Daoy (cell line): ENCODE measurements at regions not wholly inside any gene's neighbourhood (a gene's known extent, or its start where the extent isn't known, plus 50 kb on each side); places are given as distances from the start of the nearest gene placed in this dataset.
"Not testable (repeated sequence)": the region's sequence is repeated elsewhere in the genome, so short reads cannot be mapped to it uniquely, and the experiment has no call there.

Source experiments
- DNase-seq: peaks from one replicate; pipeline ENCODE4 v3.0.0-alpha.2; 2015; ENCODE audit warnings: low read depth

DNA sequence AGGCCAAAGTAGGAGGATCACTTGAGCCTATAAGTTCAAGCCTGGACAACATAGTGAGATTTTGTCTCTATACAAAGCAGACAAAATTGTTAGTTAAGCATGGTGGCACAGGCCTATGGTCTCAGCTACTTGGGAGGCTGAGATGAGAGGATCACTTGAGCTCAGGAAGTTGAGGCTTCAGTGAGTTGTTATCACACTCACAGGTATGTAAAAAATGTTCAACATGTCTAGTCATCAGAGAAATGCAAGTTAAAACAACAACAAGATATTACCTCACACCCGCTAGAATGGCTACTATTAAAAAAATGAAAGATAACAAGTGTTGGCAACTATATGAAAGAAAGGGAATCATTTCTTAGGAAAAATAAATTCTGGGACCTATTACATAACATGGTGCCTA lies 341.5 kb upstream of the ST8SIA4 start:
- no peak for DNase-seq

DNA sequence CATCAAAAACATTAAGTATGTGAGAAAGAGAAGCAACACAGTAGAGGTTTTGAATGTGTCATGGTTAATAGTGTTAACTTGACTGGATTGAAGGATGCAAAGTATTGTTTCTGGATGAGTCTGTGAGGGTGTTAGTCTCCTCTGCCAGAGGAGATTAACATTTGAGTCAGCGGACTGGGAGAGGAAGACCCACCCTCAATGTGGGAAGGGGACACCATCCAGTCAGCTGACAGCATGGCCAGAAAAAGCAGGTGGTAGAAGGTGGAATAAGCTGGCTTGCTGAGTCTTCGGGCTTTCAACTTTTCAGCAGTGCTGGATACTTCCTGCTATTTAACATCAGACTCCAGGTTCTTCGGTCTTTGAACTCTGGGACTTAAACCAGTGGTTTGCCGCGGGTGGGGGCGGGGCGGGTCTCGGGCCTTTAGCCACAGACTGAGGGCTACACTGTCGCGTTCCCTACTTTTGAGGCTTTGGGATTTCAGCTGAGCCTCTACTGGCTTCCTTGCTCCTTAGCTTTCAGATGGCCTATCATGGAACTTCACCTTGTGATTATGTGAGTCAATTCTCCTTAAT lies 309.9 kb upstream of the ST8SIA4 start:
- no peak for DNase-seq

DNA sequence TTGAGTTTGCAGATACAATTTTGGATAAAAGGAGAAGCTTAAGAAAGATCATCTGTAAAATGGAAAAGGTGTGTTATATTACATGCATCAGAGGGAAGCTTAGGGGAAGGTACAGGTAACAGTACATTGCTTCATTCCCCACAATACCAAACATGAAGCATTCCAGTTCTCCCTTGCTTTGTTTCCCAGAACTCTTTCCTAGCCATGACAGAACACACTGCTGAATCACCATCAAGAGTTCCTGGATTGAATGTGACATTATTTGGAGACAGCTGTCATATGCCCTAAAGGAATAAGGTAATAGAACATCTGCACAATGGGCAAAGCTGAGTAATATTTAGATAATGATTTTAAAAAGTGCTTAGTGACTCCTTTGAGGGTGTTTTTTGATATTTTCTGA lies 303.5 kb upstream of the ST8SIA4 start:
- no peak for DNase-seq

DNA sequence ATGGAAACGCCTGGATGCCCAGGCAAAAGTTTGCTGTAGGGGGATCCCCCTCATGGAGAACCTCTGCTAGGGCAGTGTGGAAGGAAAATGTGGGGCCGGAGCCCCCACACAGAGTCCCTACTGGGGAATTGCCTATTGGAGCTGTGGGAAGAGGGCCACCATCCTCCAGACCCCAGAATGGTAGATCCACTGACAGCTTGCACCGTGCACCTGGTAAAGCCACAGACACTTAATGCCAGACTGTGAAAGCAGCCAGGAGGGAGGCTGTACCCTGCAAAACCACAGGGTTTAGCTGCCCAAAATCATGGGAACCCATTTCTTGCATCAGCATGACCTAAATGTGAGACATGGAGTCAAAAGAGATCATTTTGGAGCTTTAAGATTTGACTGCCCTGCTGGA lies 302.0 kb upstream of the ST8SIA4 start:
- not testable (repeated sequence) for DNase-seq

DNA sequence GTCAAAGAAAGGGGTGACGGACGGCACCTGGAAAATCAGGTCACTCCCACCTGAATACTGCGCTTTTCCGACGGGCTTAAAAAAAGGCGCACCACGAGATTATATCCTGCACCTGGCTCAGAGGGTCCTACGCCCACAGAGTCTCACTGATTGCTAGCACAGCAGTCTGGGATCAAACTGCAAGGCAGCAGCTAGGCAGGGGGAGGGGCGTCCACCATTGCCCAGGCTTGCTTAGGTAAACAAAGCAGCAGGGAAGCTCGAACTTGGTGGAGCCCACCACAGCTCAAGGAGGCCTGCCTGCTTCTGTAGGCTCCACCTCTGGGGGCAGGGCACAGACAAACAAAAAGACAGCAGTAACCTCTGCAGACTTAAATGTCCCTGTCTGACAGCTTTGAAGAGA lies 277.3 kb upstream of the ST8SIA4 start:
- DNase-seq, result not testable (repeated sequence)

DNA sequence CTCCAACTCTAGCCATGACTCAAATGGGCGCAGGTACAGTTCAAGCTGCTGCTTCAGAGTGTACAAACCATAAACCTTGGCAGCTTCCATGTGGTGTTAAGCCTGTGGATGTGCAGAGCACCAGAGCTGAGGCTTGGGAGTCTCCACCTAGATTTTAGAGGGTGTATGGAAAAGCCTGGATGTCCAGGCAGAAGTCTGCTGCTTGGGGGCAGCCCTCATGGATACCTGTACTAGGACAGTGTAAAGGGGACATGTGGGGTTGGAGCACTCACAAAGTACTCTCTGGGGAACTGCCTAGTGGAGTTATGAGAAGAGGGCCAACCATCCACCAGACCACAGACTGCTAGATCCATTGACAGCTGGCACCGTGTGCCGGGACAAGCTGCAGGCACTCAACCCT lies 273.5 kb upstream of the ST8SIA4 start:
- no peak for DNase-seq

DNA sequence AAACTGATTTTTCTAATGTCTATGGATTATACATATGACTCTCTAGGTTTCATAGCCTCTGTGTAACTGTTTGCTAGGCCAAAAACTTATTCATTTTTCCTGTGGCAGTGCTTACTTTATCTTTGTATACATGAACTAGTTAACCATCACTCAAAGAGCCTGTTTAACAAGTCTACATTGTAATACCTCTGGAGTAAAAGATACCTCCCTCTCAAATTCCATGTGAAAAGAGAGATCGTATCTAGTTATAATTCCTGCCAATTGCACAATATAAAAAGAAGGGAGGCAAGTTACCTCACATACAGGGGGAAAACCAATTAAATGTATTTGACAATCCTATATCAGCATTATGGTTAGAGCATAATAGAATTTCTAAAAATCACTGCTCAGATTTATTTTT lies 271.9 kb upstream of the ST8SIA4 start:
- no peak for DNase-seq

DNA sequence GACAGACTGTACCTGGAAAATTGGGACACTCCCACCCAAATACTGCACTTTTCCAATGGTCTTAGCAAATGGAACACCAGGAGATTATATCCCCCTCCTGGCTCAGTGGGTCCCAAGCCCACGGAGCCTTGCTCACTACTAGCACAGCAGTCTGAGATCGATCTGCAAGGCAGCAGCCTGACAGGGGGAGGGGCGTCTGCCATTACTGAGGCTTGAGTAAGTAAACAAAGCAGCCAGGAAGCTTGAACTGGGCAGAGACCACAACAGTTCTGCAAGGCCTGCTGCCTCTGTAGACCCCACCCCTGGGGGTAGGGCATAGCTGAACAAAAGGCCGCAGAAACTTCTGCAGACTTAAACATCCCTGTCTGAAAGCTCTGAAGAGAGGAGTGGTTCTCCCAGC lies 260.0 kb upstream of the ST8SIA4 start:
- no peak for DNase-seq

DNA sequence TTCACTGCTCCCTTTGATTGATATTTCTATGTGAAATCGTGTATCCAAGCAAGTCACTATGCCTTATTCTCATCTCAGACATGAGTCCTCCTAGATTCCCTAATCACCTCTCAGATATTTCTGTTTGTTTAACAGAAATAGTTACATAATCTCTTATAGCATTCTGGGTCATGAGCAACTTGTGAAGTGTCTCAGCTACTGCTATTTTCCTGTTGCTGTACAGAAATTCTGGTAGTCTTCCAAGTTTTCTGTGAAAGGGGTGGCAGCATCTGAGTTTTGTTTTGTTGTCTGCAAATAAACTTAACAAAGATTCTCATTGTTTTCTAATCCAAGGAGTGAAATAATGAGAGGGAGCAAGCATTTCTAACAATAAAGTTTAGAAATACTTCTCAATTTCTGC lies 256.9 kb upstream of the ST8SIA4 start:
- no peak for DNase-seq

DNA sequence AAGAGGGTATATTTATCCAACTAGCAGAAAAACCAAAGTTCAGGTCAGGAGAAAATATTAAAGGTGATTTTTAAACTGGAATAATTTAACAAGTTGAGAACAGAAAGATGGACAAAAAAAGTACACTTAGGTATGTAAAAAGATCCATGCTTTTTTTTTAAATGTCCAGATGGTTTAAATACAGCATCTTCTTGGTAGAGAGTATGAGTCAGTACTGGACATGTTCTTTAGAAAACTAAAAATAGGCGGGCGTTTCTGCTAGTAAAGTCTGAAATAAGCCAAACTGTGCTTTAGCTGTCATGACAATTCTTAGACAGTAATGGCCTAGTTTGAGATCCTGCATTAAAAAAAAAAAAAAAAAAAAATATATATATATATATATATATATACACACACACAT lies 255.9 kb upstream of the ST8SIA4 start:
- DNase-seq, result no peak

DNA sequence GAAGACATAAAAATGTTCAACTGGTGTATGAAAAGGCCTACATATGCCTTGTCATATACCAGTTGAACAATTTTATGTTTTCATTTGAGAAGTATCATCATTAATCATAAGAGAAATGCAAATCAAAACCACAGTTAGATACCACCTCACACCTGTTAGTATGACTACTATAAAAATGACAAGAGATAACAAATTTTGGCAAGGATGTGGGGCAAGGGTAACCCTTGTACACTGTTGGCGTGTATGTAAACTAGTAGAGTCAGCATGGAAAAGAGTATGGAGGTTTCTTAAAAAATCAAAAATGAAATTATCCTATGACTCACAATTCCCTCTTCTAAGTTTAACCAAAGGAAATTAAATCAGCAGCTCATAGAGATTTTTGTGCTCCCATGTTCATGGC lies 250.4 kb upstream of the ST8SIA4 start:
- no peak for DNase-seq

DNA sequence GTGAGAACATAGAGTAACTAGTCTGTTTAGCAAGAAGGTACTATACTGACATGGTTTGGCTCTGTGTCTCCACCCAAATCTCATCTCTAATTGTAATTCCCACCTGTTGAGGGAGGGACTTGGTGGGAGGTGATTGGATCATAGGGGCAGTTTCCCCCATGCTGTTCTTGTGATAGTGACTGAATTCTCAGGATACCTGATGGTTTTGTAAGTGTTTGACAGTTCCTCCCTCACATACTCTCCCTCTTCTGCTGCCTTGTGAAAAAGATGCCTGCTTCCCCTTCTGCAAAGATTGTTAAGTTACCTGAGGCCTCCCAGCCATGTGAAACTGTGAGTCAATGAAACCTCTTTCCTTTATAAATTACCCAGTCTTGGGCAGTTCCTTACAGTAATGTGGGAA lies 240.4 kb upstream of the ST8SIA4 start:
- no peak for DNase-seq

DNA sequence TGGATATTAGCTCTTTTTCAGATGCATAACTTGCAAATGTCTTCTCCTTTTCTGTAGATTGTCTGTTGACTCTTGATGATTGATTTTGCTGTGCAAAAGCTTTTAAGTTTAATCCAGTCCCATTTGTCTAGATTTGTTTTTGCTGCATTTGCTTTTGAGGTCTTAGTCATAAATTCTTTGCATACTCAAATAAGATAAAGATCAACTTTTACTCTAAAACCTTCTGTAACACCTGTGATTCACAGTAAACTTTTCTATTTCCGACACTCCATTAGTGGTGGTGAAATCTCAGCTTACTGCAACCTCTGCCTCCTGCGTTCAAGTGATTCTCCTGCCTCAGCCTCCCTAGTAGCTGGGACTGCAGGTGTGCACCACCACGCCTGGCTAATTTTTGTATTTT lies 239.0 kb upstream of the ST8SIA4 start:
- no peak for DNase-seq

DNA sequence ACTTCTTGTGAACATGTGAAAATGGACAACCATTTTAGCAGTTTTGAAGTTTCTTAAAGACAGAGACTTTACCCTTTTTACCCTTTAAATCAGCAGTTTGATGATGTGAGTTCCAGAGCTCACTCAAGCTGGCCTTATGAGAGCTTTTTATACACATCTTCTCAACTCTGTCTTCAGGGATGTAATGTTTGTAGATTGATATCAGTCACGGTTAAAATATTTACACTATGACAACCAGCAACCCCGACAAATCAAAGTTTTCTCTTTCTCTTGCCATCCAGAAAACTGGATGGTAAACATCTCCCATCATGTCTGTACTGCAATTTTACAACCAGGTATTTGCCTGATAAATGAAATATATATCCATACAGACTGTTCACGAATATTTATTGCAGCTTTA lies 233.4 kb upstream of the ST8SIA4 start:
- no peak for DNase-seq

DNA sequence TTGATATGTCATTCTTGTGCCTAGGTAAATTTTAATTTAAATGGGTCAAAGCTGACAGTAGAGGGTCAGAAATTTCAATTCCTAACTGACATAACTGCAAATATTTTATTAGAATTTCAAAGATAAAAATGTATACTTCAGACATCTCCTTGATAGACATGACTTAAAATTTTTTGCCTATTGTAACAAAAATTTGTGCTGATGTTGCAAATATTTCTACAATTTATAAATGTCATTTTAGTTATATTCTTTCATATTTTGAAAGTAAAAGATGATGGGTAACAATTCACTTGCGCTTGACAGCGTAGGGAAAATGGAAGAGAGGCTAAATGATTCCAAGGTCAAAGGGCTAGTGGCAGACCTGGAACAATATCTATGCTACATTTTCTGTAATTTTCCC lies 220.3 kb upstream of the ST8SIA4 start:
- DNase-seq, result no peak

DNA sequence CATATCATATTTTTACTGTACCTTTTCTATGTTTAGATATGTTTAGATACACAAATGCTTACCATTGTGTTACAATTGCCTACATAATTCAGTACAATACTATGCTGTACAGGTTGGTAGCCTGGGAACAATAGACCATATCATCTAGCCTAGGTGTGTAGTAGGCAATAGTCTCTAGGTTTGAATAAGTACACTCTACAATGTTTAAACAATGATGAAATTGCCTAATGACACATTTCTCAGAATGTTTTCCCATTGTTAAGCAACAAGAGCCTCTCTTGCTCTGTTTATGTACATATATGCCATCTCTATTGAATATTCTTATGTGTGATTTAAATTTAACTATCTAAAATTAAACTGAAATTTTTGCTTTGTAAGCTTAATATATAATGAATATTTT lies 209.6 kb upstream of the ST8SIA4 start:
- no peak for DNase-seq

DNA sequence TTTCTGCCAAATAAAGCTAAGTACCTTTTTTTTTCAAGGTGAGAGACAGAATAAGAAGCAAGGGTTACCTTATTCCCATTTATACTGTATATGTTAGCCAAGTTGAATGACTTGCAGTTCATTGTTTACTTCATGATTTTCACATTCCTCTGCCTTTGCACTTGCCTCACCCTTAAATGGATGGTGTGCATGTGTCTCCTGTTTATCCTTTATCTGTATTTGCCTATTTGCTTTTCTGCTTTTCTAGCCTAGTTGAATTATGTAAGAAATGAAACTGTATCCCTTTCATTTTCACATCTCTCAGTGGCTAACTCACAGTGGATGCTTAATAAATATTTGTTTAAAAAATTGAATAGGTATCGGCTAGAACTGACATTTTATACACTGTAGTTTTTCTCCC lies 200.8 kb upstream of the ST8SIA4 start:
- DNase-seq, result no peak

DNA sequence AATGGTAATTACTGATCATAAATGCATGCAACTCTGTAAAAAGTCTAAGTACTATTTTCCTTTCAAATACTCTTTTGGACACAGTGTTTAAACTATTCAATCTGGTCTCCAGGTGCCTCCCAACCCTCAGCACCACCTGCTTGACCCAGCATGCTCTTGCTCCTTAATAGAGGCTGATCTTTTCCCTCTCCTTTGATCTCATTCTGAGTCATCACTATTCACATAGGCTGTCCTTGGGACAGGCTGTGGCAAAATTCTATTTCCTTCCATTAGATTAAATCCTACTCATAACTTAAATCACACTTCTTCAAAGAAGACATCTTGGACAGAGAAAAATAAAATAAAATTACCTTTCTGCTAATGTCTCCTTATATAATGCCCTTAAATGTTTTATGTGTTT lies 199.4 kb upstream of the ST8SIA4 start:
- no peak for DNase-seq

DNA sequence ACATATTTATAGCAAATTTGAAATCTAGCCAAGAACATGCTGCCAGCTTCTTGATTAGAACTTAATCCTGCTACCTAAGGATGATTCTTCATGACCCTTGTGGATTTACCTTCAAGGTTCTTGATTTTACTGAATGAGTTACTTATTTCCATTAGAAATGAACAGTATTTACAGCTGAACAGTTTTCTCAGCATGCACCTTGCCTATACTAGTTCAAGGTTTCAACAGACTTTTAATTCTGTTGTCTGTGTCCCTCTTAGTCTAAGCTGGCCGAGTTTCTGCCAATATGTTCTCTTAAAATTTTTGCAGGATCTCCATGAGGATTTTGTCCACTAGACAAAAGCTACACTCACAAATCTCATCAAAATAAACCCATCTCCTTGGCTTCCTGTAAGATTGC lies 188.8 kb upstream of the ST8SIA4 start:
- no peak for DNase-seq

DNA sequence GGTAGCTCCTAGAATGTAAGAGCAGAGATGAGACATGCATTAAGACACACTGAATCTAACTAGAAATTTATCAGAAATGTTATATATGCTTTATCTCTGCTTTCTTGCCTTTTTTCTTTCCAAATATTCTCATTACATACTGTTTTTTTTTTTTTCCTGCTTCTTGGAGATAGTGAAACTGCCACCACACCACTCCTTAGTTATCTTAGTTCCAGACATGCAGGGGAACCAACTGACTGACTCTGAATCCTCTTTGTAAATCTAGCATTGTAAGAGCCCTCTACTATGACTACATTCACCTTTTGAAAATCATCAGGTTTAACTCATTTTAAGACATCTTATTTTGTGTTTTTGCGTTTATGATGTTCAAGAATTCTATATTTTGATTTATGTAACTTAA lies 181.3 kb upstream of the ST8SIA4 start:
- no peak for DNase-seq

DNA sequence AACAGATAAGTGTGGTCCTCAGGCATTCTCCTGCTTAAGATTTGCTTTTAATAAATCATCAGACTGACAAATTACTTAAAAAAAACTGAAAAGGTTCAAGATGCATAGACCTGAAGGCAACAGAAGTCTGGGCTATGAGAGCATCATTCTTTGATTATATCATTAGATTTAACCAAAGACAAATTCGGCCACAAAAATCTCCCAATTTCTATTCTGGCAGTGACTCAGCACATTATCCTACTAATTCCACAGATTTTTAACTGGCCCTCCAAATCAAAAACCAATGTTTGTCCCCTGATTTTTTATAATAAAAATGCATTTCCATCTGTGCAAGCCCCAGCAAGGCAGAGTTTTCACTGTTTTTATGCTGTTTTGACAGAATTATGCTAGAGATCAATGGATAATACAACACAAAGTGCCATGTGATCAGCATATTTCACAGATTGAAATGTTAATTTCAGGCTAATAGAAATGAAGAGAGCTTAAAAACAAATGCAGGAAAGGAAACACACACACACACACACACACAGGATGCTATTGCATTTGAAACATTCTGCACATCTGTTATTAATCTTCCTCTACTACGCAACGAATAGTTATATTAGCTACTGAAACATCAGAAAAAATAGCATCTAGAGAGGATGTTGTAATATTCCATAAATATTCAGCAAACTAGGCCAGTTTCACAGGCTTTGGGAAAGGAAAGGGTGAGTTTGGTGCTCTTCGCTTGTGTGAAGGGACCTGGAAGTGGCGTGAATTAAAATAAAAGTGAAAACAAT lies 177.6 kb upstream of the ST8SIA4 start:
- DNase-seq, result no peak

DNA sequence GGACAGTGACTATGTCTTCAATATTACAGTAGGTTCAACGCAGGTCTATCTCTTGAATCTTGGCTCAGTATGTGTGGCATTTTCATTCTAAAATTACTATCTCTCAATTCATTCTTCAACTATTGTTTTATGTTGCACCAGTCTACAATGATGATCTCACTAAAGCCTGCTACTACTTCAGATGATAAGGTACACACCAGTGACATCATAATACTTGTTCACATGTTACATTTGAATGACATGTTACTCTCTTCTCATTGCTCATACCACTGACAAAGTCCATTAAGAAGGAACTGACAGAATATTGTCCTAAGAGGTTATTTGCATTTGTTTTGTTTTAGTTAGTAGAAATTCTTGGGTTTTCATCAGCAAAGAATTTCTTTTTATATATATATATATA lies 165.2 kb upstream of the ST8SIA4 start:
- DNase-seq, result no peak

DNA sequence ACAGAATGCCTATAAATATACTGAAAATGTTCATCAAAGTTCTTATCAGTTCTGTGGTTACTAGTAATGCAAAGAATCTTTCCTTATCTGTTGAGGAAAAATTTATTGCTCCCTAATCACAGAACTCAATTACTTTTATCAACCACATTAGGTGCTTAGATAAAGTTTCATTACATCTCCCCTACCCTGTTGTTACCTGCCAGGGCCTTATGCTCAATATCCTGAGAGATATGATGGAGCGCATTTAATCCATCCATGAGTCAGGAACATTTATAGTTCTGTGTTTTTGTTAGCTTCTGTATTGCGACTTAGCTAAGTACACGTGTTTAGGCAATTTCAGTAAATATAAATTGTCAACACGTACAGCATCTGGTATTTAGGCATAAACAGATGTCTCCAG lies 164.3 kb upstream of the ST8SIA4 start:
- DNase-seq, result no peak

DNA sequence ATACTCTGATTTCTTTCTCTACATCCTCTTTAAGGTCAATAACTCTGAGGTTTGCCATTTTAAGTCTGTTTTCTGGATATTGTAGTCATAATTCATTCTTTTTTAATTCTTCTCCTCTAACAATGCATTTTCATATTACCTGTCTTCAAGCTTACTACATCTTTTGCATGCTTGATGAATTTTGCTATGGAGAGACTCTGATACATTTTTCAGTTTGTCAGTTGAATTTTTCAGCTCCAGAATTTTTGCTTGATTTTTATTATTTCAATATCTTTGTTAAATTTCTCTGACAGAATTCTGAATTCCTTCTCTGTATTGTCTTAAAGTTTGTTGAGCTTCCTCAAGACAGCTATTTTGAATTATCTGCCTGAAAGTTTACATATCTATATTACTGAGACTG lies 159.8 kb upstream of the ST8SIA4 start:
- no peak for DNase-seq
